NCI-H2081 treated with DMSO at 0.1 percent for 48 hours (cell line): ENCODE measurements at regions not wholly inside any gene's neighbourhood (a gene's known extent, or its start where the extent isn't known, plus 50 kb on each side); places are given as distances from the start of the nearest gene placed in this dataset.

Experiments
- DNase-seq: peaks from one replicate; lab custom pipeline; 2025; lab: John Stamatoyannopoulos, UW

DNA sequence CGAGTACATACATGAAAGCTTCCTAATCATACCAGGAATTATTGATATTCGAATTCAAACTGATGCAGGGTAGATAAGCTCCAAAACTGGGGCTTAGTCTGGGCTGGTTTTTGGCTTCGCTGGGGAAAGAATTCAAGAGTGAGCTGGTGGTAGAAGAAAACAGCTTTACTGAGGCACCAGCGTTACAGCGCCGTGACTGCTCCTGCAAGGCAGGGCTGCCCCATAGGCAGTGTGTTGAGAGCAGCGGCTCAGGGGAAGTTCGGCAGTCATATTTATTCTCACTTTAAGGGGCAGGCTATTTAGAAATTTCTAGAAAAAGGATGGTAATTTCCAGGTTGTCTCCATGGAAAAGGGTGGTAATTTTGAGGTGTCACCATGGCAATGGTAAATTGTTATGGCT is 292.6 kb upstream of the TCF4 start:
- no peak for DNase-seq

DNA sequence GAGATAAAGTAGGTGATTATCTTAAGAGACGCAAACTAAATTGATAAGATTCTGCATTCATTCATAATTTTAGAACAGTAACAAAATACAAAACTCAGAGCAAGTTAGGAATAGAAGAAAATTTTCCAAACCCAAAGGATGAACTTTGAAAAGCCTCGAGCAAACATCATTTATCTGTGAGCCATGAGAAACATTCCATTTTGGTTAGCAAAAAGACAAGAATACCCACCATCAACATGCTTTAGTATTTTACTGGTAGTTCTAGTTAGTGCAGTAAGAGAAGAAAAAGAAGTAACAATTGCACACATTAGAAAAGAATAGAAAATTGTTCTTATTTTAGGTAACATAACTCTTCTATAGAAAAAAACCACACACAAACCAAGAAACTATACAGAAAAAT is 291.3 kb upstream of the TCF4 start:
- no peak for DNase-seq

DNA sequence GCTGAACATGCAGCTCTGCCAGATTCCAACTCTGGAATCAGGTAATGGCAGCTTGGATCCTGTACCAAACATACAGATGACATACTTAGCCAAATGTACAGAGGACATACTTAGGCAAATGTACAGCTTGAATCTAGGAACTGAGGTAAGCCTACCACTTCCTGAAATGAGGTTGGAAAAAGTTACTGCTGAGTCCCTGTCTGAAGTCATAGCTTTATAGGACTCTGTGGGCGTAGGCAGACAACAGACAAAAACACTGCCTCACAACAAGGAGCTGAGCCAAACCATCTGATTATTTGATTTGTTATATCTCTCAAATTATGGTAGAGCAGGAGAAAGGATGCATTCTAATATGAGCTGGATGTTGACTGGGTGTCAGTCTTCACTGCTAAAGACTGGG is 290.2 kb upstream of the TCF4 start:
- DNase-seq, result no peak

DNA sequence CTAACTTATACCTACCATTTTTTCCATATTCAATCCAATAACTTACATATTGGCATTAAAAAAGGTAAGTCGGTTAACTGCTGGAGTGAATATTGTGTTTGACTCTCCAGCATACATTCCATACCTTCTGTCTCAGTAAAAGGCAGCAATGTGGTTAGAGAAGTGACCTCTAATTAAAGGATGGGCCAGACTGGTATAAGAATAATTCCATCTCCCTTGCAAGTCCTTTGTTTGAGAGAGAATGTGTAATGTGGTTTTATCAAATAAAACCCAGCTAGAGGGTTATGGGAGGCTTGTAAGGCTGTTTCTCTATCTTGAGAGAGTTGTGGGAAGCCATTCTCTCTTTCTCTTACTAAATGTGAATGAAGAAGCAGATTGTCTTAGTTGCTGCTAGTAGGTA is 289.3 kb upstream of the TCF4 start:
- no peak for DNase-seq

DNA sequence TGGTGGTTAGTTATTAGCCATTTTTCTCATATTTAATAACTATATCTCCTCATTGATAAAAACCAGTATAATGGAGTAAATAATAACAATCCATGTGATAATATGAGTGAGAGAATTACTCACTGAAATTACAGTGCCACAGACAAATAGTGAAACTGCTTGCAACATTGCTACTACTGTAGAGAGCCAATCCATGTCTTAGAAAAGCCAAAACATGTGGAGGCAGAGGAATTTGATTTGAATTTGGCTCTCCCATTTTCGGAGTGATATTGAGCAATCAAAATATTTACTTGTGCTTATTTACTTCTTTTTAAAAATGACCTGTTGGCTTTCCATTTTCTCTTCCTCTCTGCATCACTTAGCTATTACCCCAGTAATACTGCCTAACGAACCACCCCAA is 288.3 kb upstream of the TCF4 start:
- no peak for DNase-seq

DNA sequence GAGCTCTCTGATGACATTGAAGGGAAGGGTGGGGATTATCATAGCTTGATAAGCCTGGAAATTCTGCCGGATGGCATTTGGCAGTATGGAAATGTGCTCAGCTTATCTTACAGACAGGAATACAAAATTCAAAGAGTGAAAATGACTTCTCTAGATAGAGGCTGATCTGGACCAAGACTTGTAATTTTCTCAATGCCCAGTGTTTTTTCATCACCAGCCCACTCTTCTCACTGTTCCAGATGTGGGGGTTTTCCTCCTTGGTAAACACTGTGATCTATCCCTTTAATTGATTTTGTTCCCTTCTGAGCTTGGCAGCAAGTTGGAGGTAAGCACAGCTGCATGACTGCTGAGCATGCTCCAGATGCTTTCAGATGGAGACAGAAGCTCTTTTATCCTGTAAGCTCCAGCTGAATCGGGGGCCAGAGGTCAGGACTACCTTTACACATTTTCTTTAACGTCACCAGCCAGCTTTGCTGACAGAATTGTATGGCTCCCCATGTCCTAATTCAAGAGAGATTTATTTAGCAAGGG is 287.4 kb upstream of the TCF4 start:
- no peak for DNase-seq

DNA sequence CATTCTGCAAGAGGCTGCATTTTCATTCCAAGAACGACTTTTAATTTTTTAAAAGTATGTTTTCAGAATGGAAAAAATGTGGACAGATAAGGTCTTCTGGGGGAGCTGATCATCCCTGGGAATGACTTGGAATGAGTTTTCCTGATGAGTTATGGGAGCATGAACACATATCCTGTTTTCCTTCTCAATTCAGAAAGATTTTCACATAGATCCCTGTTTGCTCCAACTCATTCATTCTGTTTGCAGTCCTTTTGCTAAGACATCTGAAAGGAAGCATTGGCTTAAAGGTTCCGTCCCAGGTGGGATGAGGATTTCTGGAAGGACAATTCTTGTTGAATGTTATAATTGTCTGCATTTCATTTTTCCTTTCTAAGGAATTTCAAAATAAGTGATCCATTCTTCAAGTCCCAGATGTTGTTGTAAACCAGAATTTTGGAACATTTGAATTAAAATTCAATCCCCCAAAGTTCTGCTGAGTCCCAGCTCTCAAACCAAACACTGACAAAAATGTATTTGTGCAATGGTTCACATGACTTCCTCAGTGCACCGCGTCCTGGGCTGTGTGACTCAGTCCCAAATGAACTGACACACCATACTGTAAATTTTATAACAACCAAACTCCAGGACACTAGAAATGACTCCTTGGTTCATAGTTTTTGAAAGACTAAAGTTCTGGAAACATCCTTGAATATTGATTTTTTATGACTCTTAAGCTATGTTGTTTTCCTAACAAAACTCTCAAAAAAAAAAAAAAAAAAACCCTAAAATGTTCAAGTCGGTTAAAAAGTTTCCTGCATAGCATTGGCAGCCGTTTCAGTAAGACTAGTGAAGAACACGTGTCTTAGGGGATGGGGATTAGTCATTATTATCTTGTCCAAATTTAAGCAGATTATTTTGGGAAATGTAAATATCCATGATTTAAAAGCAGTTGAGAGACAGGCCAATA is 281.8 kb upstream of the TCF4 start:
- DNase-seq, result no peak

DNA sequence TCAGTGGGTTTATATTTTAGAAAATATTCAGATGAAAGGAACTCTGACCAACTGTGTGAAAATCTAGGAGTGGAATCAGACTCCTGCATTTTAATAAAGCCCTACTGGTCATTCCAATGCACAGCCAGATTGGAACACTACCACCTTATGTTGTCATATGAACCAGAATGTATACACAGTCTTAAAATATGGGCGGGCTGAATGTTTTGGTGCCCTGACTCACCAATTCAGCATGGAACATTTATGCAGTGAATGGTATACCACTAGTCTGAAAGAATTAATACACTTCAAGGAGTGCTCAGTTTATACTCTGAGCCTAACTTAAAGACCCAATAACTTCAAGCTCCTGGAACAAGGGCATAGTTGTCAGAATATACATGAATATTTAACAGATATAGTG is 280.9 kb upstream of the TCF4 start:
- DNase-seq, result no peak

DNA sequence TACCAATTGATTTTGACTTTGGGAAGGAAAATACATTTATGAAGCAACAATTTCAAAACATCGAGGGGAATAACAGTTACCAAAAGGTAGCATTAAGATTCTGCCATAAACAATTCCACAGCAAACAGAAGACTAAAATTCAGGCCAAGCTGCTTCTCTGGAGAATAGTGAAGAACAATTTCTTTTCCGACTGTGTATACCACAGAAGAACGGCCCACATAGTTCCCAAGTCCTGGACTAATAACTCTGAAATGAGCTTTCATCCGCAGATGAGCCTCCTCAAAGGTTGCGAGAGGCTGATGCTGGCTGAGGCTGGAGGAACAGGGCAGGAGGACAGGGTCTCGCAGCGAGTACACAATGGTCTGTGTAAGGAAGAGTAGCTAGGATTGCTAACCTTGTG is 278.9 kb upstream of the TCF4 start:
- no peak for DNase-seq

DNA sequence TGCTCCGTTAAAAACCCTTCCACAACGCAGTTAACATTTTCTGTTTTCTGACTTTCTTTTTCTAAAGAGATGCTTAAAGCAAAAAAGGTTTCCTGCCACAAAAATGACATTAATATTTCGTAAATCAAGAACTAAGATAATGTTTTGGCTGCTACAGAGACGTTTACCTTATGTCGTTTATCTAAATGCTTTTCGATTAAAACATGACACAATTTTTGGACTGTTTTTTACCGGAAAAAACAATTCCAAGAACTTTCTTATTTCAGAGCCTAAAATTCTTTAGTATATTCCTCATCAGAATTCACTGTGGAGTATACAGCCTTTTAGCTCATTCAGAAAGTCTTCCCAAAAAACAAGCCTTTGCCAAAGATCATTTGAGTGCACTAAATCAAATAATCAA is 278.0 kb upstream of the TCF4 start:
- DNase-seq, result no peak

DNA sequence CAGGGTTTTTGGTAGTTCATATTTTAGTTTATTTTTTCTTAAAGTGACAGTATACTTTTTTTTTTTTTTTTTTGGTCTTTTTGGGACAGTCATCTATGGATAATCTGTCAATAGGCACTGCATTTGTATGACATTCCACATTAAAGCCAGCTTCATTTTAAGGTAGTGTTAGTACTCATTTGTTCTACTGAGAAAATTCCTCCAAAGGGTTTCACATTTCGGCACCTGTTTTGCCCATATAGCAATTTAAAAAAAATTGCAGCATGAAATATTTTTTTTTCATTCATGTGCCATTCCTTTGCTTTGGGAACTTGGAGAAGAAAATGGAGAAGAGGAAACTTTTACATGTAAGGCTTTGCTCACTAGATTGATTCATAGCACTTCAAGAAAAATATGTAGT is 276.3 kb upstream of the TCF4 start:
- no peak for DNase-seq

DNA sequence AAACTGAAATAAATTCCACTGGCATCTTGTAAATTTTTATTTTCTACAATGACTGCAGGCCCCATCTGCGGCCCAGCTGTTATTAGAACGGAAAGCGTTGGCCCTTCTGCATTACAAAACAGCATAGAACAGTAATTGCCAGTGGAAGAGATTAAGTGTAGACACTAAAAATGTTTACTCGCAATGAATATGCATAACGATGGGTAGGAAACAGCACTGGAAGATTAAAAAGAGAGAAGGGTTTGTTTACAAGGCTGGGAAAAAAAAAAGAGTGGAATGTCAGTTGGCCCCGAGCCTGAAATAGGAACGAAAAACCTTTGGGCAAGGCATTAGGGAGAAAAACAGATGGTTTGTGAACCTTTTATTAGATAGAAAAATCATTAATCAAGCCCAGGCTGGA is 275.9 kb upstream of the TCF4 start:
- DNase-seq, result no peak

DNA sequence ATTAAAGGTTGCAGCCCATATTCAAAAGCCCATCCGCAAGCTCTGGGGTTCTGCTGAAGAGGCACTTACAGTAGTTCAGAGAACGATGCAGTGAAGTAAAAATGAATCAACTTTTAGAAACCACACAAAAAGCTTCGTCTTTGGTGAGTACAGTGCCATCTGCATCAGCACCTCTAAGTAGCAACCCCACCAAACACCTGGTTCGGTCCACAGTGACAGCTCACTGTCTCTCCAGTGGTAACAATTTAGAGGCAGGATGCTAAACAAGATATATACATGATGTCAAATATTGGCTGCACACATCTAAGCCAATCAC is 275.4 kb upstream of the TCF4 start:
- DNase-seq, result no peak

DNA sequence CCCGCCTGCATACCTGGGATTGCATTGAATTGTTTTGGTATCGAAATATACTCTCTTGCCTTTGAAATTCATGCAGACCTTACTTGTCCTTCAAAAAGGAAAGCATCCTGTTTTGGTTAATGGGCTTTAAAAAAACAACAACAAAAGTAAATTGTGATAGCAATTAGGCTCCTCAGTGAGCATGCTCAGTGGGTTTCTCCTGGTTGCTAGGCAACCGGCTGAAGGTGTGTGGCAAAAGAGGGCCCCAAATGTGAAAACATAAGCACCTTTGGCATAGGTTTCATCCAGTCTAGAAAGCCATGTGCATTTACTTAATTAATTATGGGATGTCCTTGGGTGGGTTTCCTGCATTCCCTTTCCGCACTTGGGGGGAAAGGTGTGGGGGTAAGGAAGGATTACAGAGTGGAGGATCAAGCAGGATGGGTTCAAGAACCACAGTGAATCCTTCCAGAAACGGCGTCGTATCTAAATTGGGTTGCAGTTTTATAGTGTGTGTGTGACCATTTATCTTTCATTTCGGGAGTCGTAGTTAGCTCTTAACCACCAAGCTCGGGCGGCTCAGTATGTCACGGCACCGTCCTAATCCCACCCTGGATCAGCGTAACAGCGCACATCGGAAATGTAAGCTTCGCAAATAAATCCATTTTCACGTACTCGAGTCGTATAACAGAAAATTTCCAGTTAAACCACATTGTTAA is 274.9 kb upstream of the TCF4 start:
- DNase-seq, result no peak

DNA sequence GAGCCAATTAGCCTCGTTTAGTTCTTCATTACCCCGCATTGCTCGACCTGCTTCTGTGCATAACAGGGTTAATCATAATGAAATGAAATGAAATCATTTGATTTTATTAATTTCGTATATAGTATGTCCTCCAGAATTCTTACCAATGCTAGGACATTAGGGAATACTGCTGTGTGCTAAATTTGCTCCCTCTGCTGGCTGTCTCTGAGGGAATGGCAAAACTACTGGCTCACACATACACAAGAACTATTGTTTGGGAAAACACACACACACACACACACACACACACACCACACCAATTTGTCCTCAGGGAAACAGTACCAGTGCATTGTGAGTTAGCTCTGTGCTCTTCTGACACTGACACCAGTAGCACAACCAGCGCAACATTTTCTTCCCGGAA is 273.3 kb upstream of the TCF4 start:
- DNase-seq, result no peak

DNA sequence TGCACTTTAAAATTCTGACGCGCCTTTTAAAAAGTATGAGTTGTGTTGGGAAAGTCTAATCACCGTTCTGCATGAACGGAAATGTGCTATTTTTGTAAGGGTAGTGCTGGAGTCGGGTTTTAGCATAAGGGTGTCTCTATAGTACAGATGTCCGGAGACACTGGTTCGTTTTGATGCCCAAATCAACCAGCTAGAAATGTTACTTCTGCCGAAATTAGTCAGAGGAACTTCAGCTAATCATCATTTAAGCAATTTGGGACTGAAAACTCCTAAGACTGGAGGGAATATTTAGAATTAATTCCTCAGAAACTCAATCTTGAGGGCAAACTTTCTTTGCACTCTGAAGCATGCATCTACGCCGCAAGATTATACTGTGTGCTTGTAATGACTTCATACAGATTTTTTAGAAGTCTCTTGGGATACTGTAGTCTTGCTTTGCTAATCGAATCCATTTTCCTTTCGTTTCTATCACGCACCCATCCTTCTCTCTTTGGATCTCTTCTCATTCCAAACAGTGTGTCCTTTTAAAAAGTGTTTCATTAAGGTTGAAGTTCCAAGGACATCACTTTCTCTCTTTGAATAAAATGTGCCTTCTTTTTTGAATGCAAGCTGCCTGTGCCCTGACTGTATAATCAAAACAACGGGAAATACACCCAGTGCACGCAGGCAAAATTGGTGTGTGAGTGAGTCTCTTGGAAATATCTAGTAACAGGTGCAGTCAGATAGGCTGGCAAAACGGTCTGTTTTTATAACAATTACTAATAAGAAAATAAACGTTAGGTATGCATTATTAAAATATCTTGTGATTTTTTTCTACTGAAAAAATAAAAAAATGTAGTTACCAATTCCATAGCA is 270.9 kb upstream of the TCF4 start:
- no peak for DNase-seq

DNA sequence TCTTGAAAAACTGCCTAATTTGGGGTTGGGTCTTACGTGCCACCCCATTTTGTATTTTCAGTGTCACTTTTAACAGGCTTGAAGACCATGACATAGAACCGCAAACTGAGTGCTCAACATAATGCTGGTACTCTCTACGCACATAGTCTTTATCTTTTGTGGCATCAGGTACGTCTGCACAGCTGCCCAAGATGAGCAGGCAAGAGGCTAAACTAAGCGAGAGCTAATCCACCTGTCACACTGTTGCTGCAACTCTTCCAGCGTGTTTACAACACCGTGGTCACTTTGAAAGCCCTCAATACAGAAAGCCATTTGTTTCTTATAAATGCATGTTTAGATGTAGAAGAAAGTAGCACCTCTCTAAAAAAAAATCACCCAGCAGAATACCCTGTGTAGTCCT is 270.0 kb upstream of the TCF4 start:
- no peak for DNase-seq

DNA sequence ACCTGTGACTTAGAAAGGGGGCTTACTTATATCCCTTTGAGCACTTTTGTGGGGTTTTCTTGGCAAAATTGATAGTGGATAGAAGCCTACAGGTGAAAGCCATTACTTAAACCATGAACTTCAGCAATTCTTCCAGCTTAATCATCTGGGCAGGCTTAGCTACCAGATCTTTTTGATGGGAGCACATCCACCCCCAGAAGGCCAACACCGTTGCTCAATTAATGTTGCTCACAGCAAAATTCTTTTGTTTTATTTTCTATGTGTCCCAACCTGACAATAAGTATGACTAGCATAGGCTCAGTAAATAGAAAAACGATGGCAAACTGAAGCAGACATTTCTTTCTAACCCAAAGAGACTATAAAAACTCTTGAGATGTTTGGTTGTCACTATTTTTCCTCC is 269.4 kb upstream of the TCF4 start:
- no peak for DNase-seq

DNA sequence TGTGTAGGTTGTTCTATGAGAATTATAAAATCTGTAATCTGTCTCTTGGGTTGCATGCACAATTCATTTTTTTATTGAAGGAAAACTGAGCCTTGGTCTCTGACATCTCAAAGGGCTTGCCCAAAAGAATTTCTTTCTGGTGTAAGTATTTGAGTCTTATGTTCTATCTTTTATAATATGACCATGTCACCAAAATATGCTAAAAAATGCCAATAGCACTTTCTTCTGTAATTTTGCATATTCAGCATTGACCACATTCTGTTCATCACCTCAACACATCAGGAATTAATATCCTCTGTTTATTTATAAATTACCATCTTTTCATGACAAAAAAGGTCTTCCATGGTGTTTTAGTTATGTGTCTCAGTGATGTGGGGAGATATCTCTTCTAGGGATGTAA is 268.7 kb upstream of the TCF4 start:
- no peak for DNase-seq

DNA sequence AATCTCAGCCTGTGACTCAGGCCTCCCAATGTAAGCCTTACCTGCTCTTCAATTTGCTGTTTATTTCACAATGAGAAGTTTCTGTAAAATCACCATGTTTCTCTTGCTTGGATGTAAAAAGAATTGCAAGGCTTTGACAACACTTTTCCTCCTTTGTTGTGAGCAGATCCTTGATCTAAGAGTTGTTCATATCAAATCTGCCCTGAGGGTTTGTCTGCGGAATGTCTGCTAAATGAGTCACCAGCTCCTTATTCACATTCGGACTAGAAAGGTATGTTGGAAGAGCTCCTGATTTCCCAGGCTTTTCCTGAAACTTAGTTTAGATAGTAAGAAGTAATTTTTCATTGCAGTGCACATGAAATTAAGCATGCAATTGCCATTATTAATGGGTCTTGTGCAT is 268.2 kb upstream of the TCF4 start:
- no peak for DNase-seq

DNA sequence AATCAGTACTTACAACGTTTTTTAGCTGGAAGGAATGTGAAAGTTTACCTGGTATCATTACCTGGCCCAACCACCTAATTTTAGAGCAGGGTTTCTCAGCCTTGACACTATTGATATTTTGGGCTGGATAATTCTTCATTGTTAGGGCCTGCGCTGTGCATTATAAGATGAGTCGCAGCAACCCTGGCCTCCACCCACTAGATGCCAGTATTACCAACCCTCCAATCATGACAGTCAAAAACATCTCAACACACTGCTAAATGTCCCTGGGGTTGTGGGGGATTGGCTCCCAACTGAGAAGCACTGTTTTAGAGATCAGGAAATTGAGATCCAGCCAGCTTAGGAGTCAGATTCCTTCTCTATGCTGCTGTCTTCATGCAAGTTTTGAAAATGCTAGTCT is 265.3 kb upstream of the TCF4 start:
- no peak for DNase-seq

DNA sequence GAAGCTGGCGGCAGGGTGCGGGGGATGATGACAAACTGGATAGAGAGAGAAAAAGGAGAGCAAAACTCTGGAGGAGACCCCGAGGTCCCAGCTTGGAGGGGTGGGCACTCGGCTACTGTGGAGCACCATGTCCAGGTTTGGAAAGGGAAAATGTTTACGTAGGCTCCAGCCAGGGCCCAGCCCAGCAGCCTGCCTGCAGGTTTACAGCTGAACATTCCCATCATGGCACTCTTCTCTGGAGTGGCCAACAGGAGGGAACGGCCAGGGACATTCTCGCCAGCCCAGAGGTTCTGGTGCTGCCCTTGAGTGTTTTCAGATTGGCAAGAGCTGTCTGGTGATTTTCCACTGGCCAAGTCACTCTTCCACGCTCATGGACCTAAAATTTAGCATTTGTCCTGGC is 262.9 kb upstream of the TCF4 start:
- DNase-seq, result no peak

DNA sequence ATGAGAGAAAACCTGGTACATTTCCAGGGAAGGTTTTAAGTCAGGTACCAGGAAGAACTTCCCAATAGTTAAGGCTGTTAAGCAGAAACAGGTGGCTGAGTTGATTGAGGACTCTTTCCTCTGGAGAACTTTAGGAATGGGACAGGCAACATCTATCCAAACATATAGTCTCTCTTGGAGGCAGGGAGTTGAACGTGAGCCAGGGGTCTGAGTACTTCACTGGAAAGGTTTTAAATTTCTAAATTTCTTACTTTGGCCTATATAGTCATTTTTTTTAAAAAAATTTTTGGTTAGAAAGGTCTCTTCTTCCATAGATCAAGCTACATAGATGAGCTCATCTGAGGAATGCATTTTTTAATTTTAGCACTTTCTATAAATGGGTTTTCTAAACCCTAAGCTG is 261.4 kb upstream of the TCF4 start:
- DNase-seq, result no peak
